CD14-positive monocyte (primary cell): ENCODE measurements at regions not wholly inside any gene's neighbourhood (a gene's known extent, or its start where the extent isn't known, plus 50 kb on each side); places are given as distances from the start of the nearest gene placed in this dataset.

Source experiments
- DNase-seq, 3 donors: peaks; one replicate each; pipeline ENCODE4 v3.0.0-alpha.2; 2011 to 2022
- H2AFZ ChIP-seq: 2 replicates; pipeline ENCODE4 v1.6.0; 2012; ENCODE audit warnings: mild to moderate bottlenecking, low read depth, low read length, inconsistent platforms; ENCODE audit not compliant: insufficient read depth, poor library complexity, severe bottlenecking
- H3K27ac ChIP-seq, 2 donors: 1 replicate in 1 of 2; 2 replicates in 1 of 2; pipeline ENCODE4 v1.5.1; 2012 to 2013; ENCODE audit warnings: low read length in 2 of 2, control low read depth in 1 of 2, inconsistent platforms in 1 of 2, low read depth in 1 of 2, mild to moderate bottlenecking in 1 of 2
- H3K27me3 ChIP-seq, 2 donors: one replicate each; pipeline versions ENCODE4 v1.6.0 to v1.6.1; 2011 to 2013; ENCODE audit warnings: low read length in 2 of 2; ENCODE audit not compliant: control insufficient read depth in 2 of 2, insufficient read depth in 2 of 2
- H3K36me3 ChIP-seq, 2 donors: replicated peaks in 1 of 2; 1 replicate in 1 of 2; 2 replicates in 1 of 2; pipeline versions ENCODE4 v1.5.1 to v1.6.1; 2012 to 2013; ENCODE audit warnings: low read length in 2 of 2, control low read depth in 1 of 2, inconsistent platforms in 1 of 2, mild to moderate bottlenecking in 1 of 2; ENCODE audit not compliant: insufficient read depth in 2 of 2, control insufficient read depth in 1 of 2
- H3K4me1 ChIP-seq, 2 donors: 1 replicate in 1 of 2; 2 replicates in 1 of 2; pipeline versions ENCODE4 v1.5.1 to v1.6.1; 2012 to 2013; ENCODE audit warnings: low read length in 2 of 2, control low read depth in 1 of 2, inconsistent platforms in 1 of 2, mild to moderate bottlenecking in 1 of 2, moderate library complexity in 1 of 2; ENCODE audit not compliant: insufficient read depth in 2 of 2, control insufficient read depth in 1 of 2
- H3K4me2 ChIP-seq: replicated peaks from 2 replicates; pipeline ENCODE3; 2012; ENCODE audit warnings: low read length, moderate library complexity, mild to moderate bottlenecking; ENCODE audit not compliant: poor library complexity, severe bottlenecking; ENCODE audit errors: extremely low read depth
- H3K4me3 ChIP-seq, 3 experiments: fragments of 200-600 bp in 1 of 3; sonication (generic) in 1 of 3; replicated peaks in 1 of 3; 1 replicate in 2 of 3; 2 replicates in 1 of 3; pipeline ENCODE4 v1.5.1; 2011 to 2013; ENCODE audit warnings: low read length in 3 of 3, mild to moderate bottlenecking in 3 of 3, control low read depth in 2 of 3, low read depth in 2 of 3, inconsistent platforms in 1 of 3, moderate library complexity in 1 of 3
- H3K79me2 ChIP-seq: 2 replicates; pipeline ENCODE4 v1.6.0; 2012; ENCODE audit warnings: mild to moderate bottlenecking, control low read depth, inconsistent platforms, low read length, moderate library complexity; ENCODE audit not compliant: insufficient read depth
- H3K9ac ChIP-seq: 2 replicates; pipeline ENCODE4 v1.6.0; 2017; ENCODE audit warnings: low read length, mild to moderate bottlenecking; ENCODE audit not compliant: insufficient read depth, poor library complexity, severe bottlenecking
- H3K9me3 ChIP-seq, 2 donors: replicated peaks in 1 of 2; 1 replicate in 1 of 2; 2 replicates in 1 of 2; pipeline versions ENCODE4 v1.5.1 to v1.6.1; 2012 to 2013; ENCODE audit warnings: low read length in 2 of 2, control low read depth in 1 of 2; ENCODE audit not compliant: control insufficient read depth in 1 of 2, insufficient read depth in 1 of 2
- H4K20me1 ChIP-seq: 2 replicates; pipeline ENCODE4 v1.6.0; 2012; ENCODE audit warnings: mild to moderate bottlenecking, low read length, control low read depth, moderate library complexity; ENCODE audit not compliant: insufficient read depth
- H3K27ac Mint-ChIP-seq, 7 donors: one replicate each; pipeline ENCODE4 v1.8.0; 2020; ENCODE audit warnings: mild to moderate bottlenecking in 7 of 7, mixed read lengths in 7 of 7, moderate library complexity in 6 of 7, inconsistent platforms in 2 of 7
- H3K27me3 Mint-ChIP-seq, 3 donors: one replicate each; pipeline ENCODE4 v1.8.0; 2021 to 2022; ENCODE audit warnings: low read depth in 3 of 3, mild to moderate bottlenecking in 3 of 3, mixed read lengths in 3 of 3, moderate library complexity in 3 of 3, inconsistent platforms in 1 of 3
- H3K36me3 Mint-ChIP-seq, 2 donors: one replicate each; pipeline ENCODE4 v1.8.0; 2020; ENCODE audit warnings: mixed read lengths in 2 of 2, inconsistent platforms in 1 of 2, mild to moderate bottlenecking in 1 of 2
- H3K4me1 Mint-ChIP-seq: one replicate; pipeline ENCODE4 v1.8.0; 2020; ENCODE audit warnings: mild to moderate bottlenecking, mixed read lengths
- H3K4me3 Mint-ChIP-seq, 2 donors: one replicate each; pipeline ENCODE4 v1.8.0; 2020; ENCODE audit warnings: mild to moderate bottlenecking in 2 of 2, mixed read lengths in 2 of 2, moderate library complexity in 1 of 2
- H3K9me3 Mint-ChIP-seq, 7 donors: one replicate each; pipeline ENCODE4 v1.8.0; 2020 to 2022; ENCODE audit warnings: mixed read lengths in 7 of 7, mild to moderate bottlenecking in 6 of 7, moderate library complexity in 6 of 7, inconsistent platforms in 2 of 7
- CTCF ChIP-seq: fragments of 200-600 bp; IDR thresholded peaks from one replicate; pipeline ENCODE4 v1.8.0; 2022; ENCODE audit warnings: antibody characterized with exemption, mild to moderate bottlenecking
- whole genome bisulfite sequencing: methylation state at CpG from one replicate; pipeline ENCODE4 v1.1.5; 2013; ENCODE audit warnings: missing lambda C conversion rate; ENCODE audit not compliant: insufficient coverage; 5-methylcytosine and 5-hydroxymethylcytosine counted together
- intact Hi-C, 2 donors: fragments of 100-400 bp; cut with micrococcal nuclease; formaldehyde crosslinking; loops; one replicate each; pipeline versions ENCODE4 v1.15.0 to v1.15.1; 2023

GRCh38 chr3:83628471-83628870 is 1330.3 kb upstream of the CADM2 start:
- Histone ChIP-seq H3K4me1 (no peaks in the 10 kb centered on the region), H3K27ac (no peak overlapping the region), H3K4me3 (no peak overlapping the region), H2AFZ (no peak overlapping the region), H3K79me2 (no peaks in the 10 kb centered on the region), H3K9ac (no peak overlapping the region), H4K20me1 (no peaks in the 10 kb centered on the region), H3K4me2 (no peak overlapping the region), H3K27me3 (no peaks in the 10 kb centered on the region), H3K9me3 (peaks cover 0 to 2% of the 10 kb centered on the region in 2 donors), H3K36me3 (no peaks in the 10 kb centered on the region)
- intact Hi-C loops: no loop called here
- H3K4me1 Mint-ChIP-seq: no peaks in the 10 kb centered on the region
- H3K27ac Mint-ChIP-seq: no peak overlapping the region
- no peaks in the 10 kb centered on the region for H3K36me3 Mint-ChIP-seq
- no CpG with 5 or more reads among the region's 1 CpG for WGBS
- H3K27me3 Mint-ChIP-seq: peaks cover 0 to 1% (median 0%) of the 10 kb centered on the region in 3 donors
- H3K9me3 Mint-ChIP-seq: peaks cover 0 to 4% (median 0%) of the 10 kb centered on the region in 7 donors
- DNase-seq: no peak
- H3K4me3 Mint-ChIP-seq: no peak overlapping the region
- TF ChIP-seq CTCF: no peak

- Histone ChIP-seq H4K20me1 (no peaks in the 10 kb centered on the region), H2AFZ (no peak overlapping the region), H3K9me3 (peaks cover 12 to 14% of the 10 kb centered on the region in 2 donors), H3K36me3 (no peaks in the 10 kb centered on the region), H3K79me2 (no peaks in the 10 kb centered on the region), H3K4me3 (no peak overlapping the region), H3K27me3 (no peaks in the 10 kb centered on the region), H3K27ac (no peak overlapping the region), H3K9ac (no peak overlapping the region), H3K4me2 (no peak overlapping the region), H3K4me1 (no peaks in the 10 kb centered on the region)
- H3K27me3 Mint-ChIP-seq: no peaks in the 10 kb centered on the region
- H3K27ac Mint-ChIP-seq: no peak overlapping the region
- DNase-seq: no peak
- intact Hi-C loops: no loop called here
- H3K4me3 Mint-ChIP-seq: no peak overlapping the region
- TF ChIP-seq CTCF: no peak
- no peaks in the 10 kb centered on the region for H3K4me1 Mint-ChIP-seq
- no peaks in the 10 kb centered on the region for H3K36me3 Mint-ChIP-seq
- H3K9me3 Mint-ChIP-seq: peaks cover 0 to 9% (median 6%) of the 10 kb centered on the region in 7 donors
Measured at GRCh38 chr3:83632526-83632925, 1326.3 kb upstream of the CADM2 start.
